ENCODE measurements at regions not wholly inside any gene's neighbourhood (a gene's known extent, or its start where the extent isn't known, plus 50 kb on each side); places are given as distances from the start of the nearest gene placed in this dataset.
"Not testable (repeated sequence)": the region's sequence is repeated elsewhere in the genome, so short reads cannot be mapped to it uniquely, and the experiment has no call there.

DNA sequence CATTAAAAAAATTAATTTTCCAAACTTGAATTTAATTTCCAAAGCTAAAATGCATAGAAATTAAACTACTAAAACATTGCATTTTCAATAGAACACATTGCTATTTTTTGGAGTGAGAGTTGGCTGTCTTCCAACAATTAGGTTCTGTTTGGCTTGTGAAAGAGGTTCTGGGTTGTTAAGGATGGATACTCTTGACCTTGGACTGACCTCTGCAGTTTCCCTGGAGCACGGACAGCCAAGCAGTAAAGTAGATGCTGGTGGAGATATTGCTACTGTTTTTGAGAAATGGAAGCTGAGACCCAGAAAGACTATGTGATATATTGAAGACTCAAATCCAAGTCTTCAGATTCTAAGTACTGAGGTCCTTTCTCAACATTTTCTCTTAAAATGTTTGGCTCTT, 95.9 kb upstream of the CHD6 start:
- no peak for DNase-seq (ENCODE audit: low spot score in 2 of 2)
- TF ChIP-seq POLR2A (IDR thresholded peaks at IDR 0.05) (no peak), EP300 (IDR thresholded peaks at IDR 0.05) (no peak)
- TF ChIP-seq, protein P1, sequence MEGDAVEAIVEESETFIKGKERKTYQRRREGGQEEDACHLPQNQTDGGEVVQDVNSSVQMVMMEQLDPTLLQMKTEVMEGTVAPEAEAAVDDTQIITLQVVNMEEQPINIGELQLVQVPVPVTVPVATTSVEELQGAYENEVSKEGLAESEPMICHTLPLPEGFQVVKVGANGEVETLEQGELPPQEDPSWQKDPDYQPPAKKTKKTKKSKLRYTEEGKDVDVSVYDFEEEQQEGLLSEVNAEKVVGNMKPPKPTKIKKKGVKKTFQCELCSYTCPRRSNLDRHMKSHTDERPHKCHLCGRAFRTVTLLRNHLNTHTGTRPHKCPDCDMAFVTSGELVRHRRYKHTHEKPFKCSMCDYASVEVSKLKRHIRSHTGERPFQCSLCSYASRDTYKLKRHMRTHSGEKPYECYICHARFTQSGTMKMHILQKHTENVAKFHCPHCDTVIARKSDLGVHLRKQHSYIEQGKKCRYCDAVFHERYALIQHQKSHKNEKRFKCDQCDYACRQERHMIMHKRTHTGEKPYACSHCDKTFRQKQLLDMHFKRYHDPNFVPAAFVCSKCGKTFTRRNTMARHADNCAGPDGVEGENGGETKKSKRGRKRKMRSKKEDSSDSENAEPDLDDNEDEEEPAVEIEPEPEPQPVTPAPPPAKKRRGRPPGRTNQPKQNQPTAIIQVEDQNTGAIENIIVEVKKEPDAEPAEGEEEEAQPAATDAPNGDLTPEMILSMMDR (IDR thresholded peaks at IDR 0.05) = no peak
- H3K27ac ChIP-seq = no peak overlapping the region
- H3K4me1 ChIP-seq = no peaks in the 10 kb centered on the region
- H3K4me3 ChIP-seq = no peak overlapping the region
- H3K9me3 ChIP-seq = peaks cover 0 to 8% (median 0%) of the 10 kb centered on the region in 4 donors
- WGBS, 2 donors = 0 to 9% methylated on average over 1 of the region's 1 CpG
- no peaks in the 10 kb centered on the region for H3K36me3 ChIP-seq
- H3K27me3 ChIP-seq = no peaks in the 10 kb centered on the region

DNA sequence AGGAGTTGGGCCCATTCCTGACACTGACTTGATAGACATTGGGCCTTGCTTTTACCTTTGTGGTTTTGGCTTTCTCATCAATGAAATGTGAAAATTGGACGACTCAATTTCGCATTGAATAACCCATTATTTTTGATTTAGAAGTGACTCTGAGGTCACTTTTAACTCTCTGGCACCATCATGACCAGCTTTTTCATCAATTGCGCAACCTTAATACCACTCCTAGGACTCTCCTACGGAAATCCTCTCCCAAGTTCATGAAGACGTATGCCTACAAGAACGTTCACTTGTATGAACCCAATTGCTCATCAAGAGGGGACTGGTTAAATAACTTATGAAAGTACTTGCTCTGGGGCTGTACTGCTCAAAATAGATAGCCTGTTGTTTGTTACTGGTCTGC, 86.7 kb upstream of the CHD6 start:
- TF ChIP-seq, protein P1 (IDR thresholded peaks at IDR 0.05) = no peak
- TF ChIP-seq EP300 (IDR thresholded peaks at IDR 0.05) (no peak), POLR2A (IDR thresholded peaks at IDR 0.05) (no peak)
- DNase-seq (ENCODE audit: low spot score in 2 of 2) = no peak
- H3K9me3 ChIP-seq = no peaks in the 10 kb centered on the region

DNA sequence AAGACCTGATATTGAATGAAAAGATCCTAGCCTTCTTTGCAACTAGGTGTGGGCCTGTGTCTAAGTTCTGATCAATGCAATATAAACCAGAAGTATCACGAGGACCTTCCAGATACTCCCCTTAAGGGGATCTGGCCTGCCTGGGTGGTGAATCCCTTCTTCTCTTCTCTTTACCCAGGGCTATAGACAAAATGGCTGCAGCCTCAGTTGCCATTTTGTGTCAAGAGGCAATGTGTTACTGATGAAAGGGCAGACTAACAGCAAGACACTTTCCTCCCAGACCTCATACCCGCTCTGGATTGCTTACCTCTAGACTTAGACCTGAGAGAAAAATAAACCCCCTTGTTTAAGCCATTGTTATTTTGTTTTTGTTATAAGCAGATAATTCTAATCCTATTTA, 84.5 kb upstream of the CHD6 start:
- Histone ChIP-seq H3K36me3 (no peaks in the 10 kb centered on the region), H3K27me3 (no peaks in the 10 kb centered on the region), H3K4me1 (no peaks in the 10 kb centered on the region), H3K27ac (no peak overlapping the region), H3K9me3 (no peaks in the 10 kb centered on the region), H3K4me3 (no peak overlapping the region)
- no peak for DNase-seq (ENCODE audit: low spot score in 2 of 2)
- WGBS, 2 donors = 87 to 90% methylated on average over 2 of the region's 2 CpGs
- TF ChIP-seq, protein P1 (IDR thresholded peaks at IDR 0.05) = no peak
- TF ChIP-seq EP300 (IDR thresholded peaks at IDR 0.05) (no peak), POLR2A (IDR thresholded peaks at IDR 0.05) (no peak)

More for the DNA sequence above, 86.7 kb upstream of the CHD6 start:
- 88 to 92% methylated on average over 6 of the region's 6 CpGs for WGBS, 2 donors
- no peaks in the 10 kb centered on the region for H3K36me3 ChIP-seq
- no peaks in the 10 kb centered on the region for H3K4me1 ChIP-seq
- H3K27me3 ChIP-seq = no peaks in the 10 kb centered on the region
- no peak overlapping the region for H3K4me3 ChIP-seq
- no peak overlapping the region for H3K27ac ChIP-seq

DNA sequence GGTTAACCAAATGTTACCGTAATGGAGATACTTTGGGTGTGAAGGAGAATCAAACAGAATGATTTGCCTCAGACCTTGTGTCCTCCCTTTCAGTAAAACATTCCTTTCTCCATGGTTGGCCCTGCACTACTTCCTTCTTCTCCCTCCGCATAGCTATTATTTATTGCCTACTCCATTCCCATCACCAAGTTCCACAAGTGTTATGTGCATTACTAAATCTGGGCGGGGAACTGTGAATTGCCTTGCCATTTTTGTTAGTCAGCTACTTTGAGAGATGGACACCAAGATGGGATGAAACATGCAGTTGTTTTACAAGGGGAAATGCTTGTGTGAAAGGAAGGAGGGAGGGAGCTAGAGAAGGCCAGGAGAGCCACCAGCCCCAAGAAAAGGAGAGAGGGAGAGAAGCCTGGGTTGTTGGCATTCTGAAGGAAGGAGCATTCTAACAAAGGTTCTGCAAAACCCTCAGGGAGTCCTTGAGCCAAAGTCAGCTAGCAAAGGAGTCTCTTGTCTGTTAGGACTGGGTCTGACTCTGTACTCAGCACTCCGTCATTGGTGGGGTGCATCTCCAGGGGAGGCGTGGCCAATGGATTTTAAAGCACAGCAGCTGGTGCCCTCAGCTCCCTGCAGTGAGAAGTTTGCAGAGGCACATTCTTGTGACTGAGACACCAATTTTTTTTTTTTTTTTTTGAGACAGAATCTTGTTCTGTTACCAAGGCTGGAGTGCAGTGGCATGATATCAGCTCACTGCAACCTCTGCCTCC, 83.6 kb upstream of the CHD6 start:
- H3K4me3 ChIP-seq = no peak overlapping the region
- no peak overlapping the region for H3K27ac ChIP-seq
- WGBS, 2 donors = 76 to 83% methylated on average over 5 of the region's 5 CpGs
- H3K36me3 ChIP-seq = no peaks in the 10 kb centered on the region
- H3K27me3 ChIP-seq = no peaks in the 10 kb centered on the region
- no peaks in the 10 kb centered on the region for H3K9me3 ChIP-seq
- TF ChIP-seq POLR2A (IDR thresholded peaks at IDR 0.05) (no peak), EP300 (IDR thresholded peaks at IDR 0.05) (no peak)
- TF ChIP-seq, protein P1 (IDR thresholded peaks at IDR 0.05) = no peak
- H3K4me1 ChIP-seq = no peaks in the 10 kb centered on the region
- no peak for DNase-seq (ENCODE audit: low spot score in 2 of 2)

DNA sequence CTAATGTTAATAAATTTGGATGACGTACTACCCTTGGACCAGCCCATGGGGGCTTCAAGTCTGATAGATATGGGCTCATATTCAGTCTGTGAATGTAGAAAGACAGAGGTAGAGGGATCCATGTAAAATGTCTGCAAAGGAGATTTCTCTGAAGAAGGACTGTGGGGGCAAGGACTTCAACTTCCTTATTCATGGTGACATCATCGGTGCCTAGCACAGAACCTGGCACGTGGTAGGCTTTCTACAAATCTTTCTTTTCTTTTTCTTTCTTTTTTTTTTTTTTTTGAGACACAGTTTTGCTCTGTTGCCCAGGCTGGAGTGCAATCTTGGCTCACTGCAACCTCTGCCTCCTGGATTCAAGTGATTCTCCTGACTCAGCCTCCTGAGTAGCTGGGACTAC, 81.5 kb upstream of the CHD6 start:
- H3K27me3 ChIP-seq; DNase-seq (ENCODE audit: low spot score in 2 of 2); H3K27ac ChIP-seq; H3K4me1 ChIP-seq; H3K36me3 ChIP-seq; H3K9me3 ChIP-seq; H3K4me3 ChIP-seq: not testable (repeated sequence)
- 91% methylated on average over 3 of the region's 3 CpGs for WGBS, 2 donors
